ENCODE measurements at regions not wholly inside any gene's neighbourhood (a gene's known extent, or its start where the extent isn't known, plus 50 kb on each side); places are given as distances from the start of the nearest gene placed in this dataset.

DNA sequence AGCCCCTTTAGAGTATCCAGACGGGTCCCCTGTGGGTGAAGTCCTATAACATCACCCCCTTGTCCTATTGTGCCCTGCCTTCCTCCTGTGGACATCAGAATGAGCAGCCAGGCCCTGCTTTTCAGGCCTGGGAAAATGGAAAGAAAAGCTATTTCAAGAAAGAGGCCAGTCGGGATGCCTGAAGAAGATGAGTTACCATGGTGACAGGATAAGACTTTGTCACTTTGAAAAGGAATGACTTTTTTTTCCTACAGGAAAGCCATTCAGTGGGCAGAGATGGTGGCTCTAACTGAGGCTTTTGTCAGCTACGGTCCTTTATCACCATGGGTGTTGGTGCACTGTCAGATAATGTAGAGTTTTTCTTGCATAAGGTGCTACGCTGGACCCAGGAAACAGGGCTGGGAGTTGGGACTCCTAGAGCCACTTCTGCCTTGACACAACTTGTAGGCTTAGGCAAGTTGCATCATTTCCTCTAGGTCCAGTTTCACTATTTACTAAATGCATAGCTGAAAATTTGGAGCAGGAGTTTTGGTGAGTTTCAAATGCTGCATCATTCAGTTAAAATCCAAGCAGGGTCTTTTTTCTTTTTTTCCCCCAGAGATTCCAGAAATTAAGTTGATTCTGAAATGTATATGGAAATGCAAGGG lies 179.0 kb upstream of the ADRA1D start:
- DNase-seq = peak; percentile 22

DNA sequence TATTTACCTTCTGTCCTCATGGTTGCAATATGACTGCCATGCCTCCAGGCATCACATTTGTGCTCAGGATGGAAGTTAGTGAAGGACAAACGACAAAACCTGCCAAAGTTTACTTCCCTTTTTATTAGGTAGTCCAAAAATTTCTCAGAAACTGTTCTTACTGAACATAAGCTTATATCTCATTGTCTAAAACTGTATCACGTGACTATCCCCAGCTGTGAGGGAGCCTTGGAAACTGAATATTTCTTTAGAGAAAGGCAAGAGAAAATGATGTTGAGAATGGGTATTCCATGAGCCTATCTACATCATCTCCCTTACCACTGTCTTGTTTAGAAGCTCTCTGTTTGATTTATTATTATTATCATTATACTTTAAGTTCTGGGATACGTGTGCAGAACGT lies 169.1 kb upstream of the ADRA1D start:
- no peak for DNase-seq

DNA sequence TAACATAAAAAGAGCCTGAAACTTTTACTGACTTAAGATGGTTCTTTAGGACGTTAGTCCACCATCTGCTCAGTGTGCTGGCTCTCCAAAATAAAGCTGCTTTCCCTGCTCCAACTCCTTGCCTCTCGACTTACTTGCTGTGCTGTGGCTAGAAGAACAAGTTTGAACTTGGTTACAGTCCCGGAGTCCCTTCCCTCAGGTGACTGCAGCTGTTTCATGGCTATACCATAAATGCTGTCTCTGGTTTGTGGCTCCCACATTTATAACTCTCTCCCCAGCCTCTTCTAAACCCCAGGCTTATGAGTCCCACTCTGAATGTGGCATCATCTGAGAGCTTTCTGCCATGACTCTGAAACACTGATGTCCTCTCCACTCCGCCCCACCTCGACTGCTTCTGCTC lies 166.2 kb upstream of the ADRA1D start:
- DNase-seq = no peak

DNA sequence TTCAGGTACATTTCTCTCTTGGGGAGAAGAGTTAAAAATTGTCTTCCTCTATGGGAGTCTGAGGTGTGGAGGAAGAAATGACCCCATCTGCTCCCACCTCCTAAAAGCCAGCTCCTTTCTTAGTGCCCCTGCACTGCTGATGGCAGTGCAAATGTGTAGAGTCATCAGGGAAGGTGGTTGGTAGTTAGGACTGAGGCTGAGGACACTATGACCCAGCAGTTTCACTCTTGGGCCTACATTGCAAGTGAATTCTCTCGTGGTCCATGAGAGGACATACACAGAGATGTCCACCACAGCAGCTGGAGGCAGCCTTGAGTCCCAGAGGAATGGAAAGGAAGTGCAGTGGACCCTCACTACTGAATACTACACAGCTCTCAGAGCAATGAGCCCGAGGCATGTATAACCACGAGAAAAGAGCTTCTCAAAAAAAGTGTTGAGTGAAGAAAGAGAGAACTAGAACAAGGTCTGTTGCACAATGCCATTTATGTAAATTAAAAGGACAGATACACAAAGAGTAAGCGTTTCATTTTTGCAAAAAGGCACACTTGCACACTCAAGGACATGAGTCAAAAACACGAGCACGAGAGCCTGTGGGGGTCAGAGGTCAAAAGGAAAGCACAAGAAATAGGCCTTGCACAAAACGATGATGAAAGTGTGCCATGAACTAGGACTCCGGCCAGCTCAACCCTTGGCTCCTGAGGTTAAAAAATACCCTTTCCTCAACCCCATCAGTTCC lies 164.4 kb upstream of the ADRA1D start:
- peak; percentile 9 for DNase-seq

DNA sequence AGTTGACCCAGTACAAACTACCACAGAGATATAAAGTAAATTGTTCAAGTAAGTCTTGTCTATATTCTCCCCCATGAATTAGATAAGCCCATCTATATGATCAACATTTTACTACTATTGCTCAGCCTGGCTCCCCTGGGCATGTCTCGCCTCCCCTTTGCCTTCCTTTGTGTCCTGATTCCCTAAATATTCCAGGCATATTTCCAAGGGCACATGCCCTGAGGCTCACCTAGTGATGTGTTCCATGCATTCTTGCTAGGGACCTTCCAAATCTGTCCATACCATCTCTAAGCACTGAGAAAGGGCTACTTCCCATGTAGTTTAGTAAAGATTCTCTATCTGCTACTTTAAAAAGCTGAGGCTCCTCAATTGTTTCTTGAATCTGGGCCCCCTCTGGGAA lies 163.1 kb upstream of the ADRA1D start:
- no peak for DNase-seq

DNA sequence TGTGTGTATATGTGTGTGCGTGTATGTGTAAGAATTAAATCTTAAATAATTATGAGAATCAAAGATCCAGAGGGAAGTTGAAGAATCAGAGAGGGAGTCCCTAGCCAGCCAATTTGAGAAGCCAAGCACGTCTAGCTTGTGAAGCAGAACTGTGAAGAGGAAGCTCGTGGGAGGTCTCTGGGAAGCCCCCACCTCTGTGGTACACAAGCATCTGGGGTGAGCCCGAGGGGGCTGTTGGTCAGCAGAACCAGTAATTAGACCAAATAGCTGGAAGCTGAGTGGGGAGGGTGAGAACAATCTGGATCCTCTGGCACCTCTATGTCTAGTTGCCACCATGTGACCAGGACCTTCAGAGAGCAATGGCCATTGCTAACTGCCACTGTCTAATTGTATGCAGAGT lies 162.7 kb upstream of the ADRA1D start:
- no peak for DNase-seq

DNA sequence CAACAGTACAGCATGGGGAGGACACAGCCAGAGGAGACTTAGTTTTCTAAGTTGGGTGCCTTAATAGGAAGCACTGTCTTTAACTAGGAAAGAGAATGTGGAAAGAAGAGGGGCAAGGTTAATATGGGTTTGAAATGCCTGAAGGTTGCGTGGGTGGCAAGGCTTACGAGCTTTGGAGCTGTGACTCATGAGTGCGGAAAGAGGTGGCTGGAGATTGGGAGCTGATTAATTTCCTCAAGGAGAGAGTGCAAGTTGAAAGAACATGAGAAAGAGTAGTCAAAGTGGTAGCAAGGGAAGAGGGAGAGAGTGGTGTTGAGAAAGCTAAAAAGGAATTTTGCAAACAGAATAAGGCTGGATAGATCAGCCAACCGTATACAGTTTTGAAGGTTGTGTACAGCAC lies 157.5 kb upstream of the ADRA1D start:
- DNase-seq = no peak

DNA sequence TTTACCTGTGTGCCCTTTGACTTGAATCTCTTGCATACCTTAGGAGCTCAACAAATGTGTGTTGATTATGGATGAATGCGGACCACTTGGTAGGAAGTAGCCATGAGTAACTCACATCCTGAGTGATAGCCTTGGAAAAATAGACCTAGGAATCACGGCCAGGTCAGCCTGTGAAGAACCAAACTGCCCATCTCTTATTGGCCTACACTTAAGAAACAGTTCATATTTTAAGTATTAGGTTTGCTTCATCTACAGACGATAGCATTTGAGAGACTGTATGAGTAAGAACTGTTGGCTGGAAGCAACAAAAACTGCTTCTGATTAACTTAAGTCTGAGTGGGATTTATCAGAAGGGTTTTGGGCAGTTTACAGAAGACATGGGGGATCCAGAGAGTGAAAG lies 152.5 kb upstream of the ADRA1D start:
- DNase-seq = no peak

DNA sequence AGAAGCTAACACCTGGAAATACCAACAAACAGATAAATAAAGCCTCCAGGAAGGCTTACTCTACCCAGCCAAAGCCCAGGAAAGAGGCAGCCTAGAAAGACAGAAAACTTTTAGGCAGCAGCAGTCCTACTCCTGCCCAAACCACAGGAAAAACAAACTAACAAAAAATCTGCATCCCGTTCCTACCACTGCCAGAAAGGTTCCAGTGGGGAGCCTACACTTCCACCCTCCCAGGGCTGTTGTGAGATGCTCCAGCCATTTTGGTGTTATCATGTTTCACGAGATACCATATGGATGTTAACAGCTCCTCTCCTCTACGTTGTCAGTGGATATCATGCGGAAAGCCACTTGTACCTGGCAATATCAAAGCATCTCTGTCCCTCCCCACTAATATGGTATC lies 135.9 kb upstream of the ADRA1D start:
- DNase-seq = no peak

DNA sequence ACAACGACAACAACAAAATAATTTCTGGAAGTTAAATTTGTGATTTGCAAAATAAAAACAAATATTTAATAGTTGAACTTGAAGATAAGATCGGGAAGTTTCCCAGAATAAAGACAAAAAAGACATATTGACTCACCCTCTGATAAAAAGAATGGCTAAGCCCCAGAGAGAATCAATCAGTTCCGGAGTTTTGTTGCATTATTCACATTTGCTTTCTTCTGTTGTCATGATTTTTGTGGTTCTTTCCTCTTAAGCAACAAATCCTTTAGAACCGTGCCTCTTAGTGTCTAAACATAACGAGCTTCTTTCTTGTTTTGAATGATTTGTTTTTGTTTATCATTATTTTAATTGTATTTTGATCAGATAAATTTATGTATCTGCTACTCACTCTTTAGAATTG lies 134.9 kb upstream of the ADRA1D start:
- no peak for DNase-seq

DNA sequence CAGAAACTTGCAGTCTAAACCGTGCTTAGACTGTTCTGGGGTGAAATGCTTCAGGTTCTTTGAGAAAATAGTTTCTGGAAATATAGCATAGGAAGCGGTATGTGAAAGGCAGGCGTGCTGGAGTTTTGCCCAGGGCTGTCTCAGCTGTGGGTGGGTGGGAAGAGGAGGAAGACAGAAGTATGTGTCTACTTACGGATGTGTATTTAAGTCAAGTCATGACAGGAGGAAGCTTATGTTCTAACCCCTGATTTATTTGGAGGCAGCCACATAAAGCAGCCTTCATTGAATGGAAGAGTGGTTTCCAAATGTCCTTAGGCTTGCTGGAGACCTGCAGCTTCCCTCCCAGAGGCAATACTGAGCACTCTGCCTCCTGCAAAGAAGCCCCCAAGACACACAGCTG lies 126.8 kb upstream of the ADRA1D start:
- DNase-seq = peak; percentile 7

DNA sequence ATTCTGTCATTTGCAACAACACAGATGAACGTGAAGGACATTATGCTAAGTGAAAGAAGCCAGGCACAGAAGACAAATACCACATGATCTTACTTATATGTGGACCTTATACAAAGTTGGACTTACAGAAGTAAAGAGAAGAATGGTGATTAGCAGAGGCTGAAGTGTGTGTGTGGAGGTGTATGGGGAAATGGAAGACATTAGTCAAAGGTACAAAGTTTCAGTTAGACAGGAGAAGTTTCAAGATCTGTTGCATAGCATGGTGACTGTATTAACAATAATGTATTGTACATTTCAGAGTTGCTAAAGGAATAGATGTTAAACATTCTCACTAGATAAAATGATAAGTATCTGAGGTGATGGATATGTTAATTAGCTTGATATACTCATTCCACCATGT lies 124.4 kb upstream of the ADRA1D start:
- no peak for DNase-seq

DNA sequence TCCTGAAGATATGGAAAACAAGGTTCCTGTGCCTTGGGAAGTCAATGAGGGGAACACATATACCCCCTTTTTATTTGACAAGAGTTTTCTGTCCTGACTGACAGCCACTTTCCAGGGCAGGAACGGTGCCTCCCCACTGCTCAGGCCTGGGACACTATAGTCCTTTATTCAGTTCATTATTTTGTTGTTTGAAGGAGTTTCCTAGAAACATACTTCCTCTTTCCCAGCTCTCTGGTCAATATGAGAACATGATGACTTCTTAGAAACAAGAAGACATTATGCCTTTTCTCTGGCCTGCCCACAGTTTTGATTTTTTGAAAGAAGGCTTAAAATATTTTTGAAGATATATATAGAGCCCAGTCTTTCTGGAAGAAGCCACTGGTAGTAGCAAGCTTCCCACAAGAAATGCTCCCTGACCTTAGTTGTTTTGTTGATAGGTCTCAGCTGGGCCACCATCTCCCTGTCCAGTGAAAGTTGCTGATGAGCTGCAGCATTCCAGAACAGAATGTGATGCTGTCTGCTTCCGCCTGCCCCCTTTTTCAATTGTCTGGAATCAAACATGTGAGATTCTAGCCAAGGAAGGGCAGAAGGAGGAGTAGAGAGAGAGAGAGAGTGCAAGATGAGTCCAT lies 122.7 kb upstream of the ADRA1D start:
- DNase-seq = peak; percentile 87

DNA sequence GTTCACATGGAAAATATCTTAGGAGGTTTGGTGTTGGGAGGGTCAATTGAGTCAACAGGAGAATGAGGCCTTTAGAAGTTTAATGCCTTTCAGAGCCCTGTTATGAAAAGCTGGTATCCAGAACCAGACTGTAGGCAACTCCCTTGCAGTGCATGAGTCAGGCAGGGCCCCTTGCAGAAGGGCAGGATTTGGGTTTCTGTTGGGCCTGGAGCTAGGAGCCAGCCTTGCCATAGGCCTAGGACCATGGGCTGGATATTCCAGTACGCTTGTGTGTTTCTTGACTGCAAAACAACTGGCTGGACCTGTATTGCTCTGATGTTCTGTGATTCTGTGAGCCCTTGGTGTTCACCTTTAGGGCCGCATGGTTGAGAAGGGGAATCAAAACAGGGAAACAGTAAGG lies 121.8 kb upstream of the ADRA1D start:
- DNase-seq = peak; percentile 45

DNA sequence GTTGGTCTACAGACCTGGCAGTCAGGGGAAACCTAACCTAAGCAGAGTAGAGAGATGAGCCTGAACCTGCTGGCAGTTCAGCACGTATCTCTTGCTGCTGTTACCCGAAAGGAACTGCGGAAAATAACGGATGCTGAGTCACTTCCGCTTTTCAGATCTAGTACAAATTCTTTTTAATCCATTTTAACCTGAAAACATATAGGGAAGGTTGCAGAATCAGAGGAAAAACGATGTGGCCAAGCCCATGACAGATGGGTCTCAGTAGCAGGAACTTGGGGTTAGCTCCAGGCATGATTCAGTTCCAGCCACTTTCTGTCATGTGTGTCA lies 120.7 kb upstream of the ADRA1D start:
- peak; percentile 90 for DNase-seq

DNA sequence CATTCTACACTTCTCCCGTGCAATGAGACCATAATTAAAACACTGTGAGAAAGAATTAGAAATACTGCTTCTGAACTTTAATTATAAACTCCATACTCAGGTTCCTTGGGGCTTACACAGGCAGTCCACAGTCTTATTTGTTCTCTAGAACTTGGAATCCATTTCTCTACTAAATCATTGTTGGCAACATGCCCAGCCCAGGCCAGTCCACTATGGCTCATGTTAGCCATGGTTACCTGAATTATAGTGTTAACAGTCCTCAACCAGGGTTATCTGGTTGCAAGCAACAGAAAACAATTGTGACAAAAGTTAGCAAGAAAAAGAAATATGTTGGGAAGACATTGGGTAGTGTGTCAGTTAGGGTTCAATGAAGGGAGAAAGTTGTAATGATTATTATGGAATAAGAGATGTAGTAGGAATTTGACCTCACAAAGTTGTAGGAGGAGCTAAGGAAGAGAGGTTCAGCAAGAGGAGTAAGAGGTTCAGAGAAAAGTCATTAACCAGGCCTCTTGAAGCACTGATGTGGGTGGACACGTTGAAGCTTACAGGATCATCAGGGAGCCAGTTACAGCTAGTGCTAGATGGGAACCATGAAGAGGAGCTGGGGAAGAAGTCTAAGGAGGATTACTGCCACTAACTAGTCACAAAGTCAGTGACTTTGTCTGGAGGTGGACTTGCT lies 120.2 kb upstream of the ADRA1D start:
- peak; percentile 56 for DNase-seq

DNA sequence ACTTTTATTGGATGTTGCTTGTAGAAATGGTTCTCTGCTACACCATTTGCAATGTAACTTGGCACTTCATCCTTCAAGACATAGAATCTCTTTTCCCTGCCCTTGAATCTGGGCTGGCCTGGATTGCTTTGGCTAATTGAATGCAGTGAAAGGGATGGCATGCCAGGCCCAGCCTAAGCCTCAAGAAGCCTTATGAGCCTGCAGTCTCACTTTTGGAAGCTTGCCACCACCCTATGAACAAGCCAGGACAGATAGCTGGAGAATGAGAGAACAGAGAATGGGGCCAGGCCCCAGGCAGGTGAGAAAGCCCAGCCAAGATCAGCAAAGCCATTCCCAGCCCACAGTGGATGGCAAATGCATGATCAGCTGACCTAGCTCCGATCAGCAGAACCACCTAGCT lies 117.0 kb upstream of the ADRA1D start:
- DNase-seq = no peak

DNA sequence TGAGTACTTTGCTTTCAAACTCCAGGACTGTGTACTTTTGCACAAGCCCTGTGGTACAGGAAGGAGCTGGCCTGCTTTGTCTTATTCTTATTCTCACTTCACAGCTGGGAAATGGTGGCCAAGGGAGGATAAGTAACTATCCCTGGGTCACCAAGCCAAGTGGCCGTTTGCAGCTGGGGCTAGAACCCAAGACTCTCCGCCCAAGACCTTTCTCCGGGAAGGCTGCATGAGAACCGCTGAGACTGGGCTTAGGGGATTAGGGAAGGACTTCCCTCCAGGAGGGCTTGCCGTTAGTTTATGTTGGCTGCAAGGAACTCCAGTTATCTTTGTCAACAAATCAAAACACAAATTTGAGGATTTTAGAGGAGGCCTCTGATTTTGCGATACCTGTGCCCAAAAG lies 109.5 kb upstream of the ADRA1D start:
- no peak for DNase-seq

DNA sequence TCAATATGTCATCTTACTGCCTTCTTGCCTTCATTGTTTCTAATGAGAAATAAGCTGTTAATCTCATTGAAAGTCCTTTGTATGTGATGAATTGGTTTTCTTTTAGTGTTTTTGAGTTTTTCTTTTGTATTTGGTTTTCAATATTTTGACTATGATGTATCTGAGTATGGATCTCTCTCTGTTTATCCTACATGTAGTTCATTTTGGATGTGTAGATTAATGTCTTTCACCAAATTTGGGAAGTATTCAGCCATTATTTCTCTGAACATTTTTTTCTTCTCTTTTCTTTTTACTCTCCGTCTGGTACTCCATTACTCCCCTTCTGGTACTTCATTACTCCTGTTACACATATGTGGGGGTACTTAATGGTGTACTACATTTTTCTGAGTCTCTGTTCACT lies 103.3 kb upstream of the ADRA1D start:
- no peak for DNase-seq

DNA sequence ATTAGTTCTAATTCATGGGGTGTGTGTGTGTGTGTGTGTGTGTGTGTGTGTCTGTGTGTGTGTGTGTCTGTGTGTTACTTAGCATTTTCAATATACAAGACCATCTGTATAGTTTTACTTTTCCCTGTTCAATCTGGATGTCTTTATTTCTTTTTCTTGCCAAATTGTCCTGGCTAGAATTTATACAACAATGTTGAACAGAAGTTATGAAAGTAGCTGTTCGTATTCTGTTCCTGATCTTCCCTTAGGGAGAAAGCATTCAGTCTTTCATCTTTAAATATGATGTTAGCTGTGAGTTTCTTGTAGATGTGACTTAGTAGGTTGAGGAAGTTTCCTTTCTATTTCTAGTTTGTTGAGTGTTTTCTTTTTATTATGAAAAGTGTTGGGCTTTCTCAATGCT lies 101.0 kb upstream of the ADRA1D start:
- no peak for DNase-seq

DNA sequence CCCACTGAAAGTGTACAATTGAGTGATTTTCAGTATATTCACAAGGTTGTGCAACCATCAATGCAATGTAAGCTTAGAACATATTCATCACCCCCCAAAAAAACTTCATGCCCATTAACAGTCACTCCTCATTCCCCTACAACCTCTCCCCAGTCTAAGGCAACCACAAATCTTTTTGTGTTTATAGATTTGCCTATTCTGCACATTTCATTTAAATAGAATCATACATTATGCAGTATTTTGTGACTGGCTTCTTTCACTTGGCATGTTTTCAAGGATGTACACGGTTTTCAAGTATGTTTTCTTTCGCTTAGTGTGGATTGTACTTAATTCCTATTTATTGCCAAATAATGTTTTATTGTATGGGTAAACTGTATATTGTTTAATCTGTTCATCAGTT lies 95.6 kb upstream of the ADRA1D start:
- DNase-seq = no peak

DNA sequence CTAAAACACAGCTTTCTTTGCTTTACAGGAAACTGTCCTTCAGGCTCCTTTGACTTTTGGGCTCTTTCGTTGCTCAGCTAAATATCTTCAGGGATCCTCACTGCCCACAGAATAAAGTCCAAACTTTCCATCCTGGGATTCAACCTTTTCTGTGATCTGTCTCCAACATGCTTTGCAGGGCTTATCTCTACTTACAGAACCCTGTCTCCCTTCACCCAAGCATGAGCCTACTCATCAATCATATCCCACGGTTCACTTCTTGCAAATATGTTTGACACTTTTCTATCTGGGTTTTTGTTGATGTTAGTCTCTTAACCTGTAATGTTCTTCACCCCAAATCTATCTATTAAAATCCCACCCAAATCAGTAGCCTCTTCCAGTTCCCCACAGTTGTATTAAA lies 93.5 kb upstream of the ADRA1D start:
- DNase-seq = peak; percentile 25

DNA sequence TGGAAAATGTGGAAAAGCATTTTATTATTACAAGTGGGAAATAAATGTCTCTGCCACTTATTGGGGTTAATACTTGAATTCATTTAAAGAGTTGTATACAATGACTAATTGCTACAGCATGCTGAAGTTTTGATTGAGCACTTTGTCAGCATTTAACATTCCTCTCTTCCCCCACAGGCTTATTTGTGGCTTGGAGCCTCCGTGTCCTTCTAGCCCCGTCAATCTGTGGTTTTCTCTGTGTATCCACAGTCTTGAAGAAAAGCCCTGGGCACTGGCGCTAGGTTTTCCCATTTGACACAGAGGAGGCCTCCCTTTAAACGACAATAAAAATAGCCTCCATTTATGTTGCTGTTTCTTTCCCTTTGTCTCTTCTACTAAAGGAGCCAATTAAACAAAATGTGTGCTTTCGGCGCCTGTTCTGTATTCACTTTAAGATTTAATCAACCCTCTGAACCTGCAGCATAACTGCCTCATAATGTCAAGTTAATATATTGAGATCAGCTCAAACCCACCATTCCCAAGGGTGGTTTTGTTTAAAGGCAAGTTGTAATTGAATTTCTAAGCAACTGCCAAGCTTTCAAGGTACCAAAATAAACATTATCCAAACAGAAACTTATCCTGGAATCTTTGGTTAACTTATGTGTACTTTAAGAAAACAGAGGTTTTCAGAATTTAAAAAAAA lies 92.9 kb upstream of the ADRA1D start:
- no peak for DNase-seq

DNA sequence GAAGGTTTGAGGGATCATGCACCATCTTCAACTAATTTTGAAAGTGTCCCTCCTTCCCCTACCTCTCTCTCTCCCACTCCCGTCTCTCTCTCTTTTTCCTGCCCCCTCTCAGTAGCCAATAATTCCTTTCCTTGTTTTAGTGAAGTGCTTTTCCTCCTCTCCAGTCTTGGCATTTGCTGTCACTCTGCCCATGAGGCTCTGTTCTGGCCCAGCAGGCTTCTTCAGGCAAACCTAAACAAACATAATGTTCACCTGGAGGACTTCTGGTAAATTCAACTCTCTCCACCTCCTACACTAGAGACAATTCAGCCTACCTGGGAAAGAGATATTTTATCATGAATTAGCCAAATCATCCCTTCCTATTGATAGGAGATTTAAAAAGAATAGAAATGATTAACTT lies 86.6 kb upstream of the ADRA1D start:
- DNase-seq = no peak

Measured in OCI-M1 (cell line).